Tibial artery (tissue), 4 donors: ENCODE measurements at regions not wholly inside any gene's neighbourhood (a gene's known extent, or its start where the extent isn't known, plus 50 kb on each side); places are given as distances from the start of the nearest gene placed in this dataset.

Experiments
- DNase-seq, 2 donors: peaks; one replicate each; pipeline ENCODE4 v3.0.0-alpha.2; 2019
- H3K27ac ChIP-seq, 2 donors: fragments of 200-600 bp; sonication (generic) in 1 of 2; 1 replicate in 1 of 2; 2 replicates in 1 of 2; pipeline ENCODE4 v1.5.1; 2018 to 2019; ENCODE audit warnings: mild to moderate bottlenecking in 1 of 2
- H3K27me3 ChIP-seq, 2 donors: fragments of 200-600 bp; sonication (generic) in 1 of 2; one replicate each; pipeline versions ENCODE4 v1.5.1 to v1.6.0; 2016 to 2019
- H3K36me3 ChIP-seq, 3 donors: fragments of 200-600 bp; sonication (generic) in 2 of 3; one replicate each; pipeline ENCODE4 v1.5.1; 2016 to 2019; ENCODE audit warnings: mild to moderate bottlenecking in 2 of 3
- H3K4me1 ChIP-seq, 4 donors: fragments of 200-600 bp; sonication (generic) in 2 of 4; 1 replicate in 3 of 4; 2 replicates in 1 of 4; pipeline ENCODE4 v1.5.1; 2016 to 2019
- H3K4me3 ChIP-seq, 2 donors: fragments of 200-600 bp; sonication (generic) in 1 of 2; 1 replicate in 1 of 2; 2 replicates in 1 of 2; pipeline ENCODE4 v1.5.1; 2018 to 2019; ENCODE audit warnings: mild to moderate bottlenecking in 2 of 2
- H3K9me3 ChIP-seq, 3 donors: fragments of 200-600 bp; sonication (generic) in 1 of 3; one replicate each; pipeline ENCODE4 v1.5.1; 2016 to 2019
- intact Hi-C: fragments of 100-400 bp; cut with DNase I; formaldehyde crosslinking; loops from one replicate; pipeline ENCODE4 v1.15.0; 2023; ENCODE audit warnings: low total_unique reads
- TF ChIP-seq, protein P1 (sequence below), 2 experiments: fragments of 200-600 bp in 1 of 2; fragments of 450-650 bp in 1 of 2; IDR thresholded peaks; one replicate each; pipeline ENCODE4 v1.5.1; 2017 to 2019; ENCODE audit warnings: antibody characterized with exemption in 2 of 2, mild to moderate bottlenecking in 1 of 2, moderate library complexity in 1 of 2

DNA sequence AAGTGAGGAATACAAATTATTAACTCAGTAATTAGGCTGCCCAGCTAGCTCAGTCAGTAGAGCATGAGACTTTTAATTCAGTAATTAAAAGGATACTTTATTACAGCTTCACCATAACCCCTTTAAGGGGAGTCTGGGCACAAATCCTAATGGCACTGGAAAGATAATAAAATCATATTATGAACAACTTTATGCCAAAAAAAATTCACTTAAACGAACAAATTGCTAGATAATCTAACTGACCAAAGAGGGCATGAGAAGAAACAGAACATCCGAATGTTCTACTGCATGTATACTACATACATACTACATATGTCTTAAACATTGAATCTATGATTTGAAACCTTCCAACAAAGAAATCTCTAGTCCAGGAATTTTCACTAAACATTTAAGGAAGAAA is 159.5 kb downstream of the CYP26B1 start:
- TF ChIP-seq, protein P1, sequence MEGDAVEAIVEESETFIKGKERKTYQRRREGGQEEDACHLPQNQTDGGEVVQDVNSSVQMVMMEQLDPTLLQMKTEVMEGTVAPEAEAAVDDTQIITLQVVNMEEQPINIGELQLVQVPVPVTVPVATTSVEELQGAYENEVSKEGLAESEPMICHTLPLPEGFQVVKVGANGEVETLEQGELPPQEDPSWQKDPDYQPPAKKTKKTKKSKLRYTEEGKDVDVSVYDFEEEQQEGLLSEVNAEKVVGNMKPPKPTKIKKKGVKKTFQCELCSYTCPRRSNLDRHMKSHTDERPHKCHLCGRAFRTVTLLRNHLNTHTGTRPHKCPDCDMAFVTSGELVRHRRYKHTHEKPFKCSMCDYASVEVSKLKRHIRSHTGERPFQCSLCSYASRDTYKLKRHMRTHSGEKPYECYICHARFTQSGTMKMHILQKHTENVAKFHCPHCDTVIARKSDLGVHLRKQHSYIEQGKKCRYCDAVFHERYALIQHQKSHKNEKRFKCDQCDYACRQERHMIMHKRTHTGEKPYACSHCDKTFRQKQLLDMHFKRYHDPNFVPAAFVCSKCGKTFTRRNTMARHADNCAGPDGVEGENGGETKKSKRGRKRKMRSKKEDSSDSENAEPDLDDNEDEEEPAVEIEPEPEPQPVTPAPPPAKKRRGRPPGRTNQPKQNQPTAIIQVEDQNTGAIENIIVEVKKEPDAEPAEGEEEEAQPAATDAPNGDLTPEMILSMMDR (IDR thresholded peaks at IDR 0.05): no peak
- H3K9me3 ChIP-seq: no peaks in the 10 kb centered on the region
- no peaks in the 10 kb centered on the region for H3K36me3 ChIP-seq
- intact Hi-C loops: no loop called here
- H3K4me3 ChIP-seq: no peak overlapping the region
- peaks cover 0 to 4% of the 10 kb centered on the region in 2 donors for H3K27me3 ChIP-seq
- H3K27ac ChIP-seq: no peak overlapping the region
- DNase-seq: no peak
- H3K4me1 ChIP-seq: no peaks in the 10 kb centered on the region

DNA sequence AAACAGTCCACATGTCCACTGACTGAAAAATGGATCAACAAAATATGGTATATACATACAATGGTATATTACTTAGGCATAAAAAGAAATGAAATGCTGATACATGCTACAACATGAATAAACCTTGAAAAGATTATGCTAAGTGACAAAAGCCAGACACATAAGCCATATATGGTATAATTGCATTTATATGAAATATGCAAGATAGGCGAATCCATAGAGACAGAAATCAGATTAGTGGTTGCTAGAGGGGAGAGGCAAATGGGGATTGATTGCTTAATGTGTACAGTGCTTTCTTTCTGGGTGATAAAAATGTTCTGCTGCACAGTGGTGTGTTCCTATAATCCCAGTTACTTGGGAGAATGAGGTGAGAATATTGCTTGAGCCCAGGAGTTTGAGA is 171.0 kb downstream of the CYP26B1 start:
- intact Hi-C loops: no loop called here
- Histone ChIP-seq H3K27me3 (peaks cover 0 to 4% of the 10 kb centered on the region in 2 donors), H3K4me1 (no peaks in the 10 kb centered on the region), H3K4me3 (no peak overlapping the region), H3K36me3 (no peaks in the 10 kb centered on the region), H3K27ac (no peak overlapping the region), H3K9me3 (peaks cover 0 to 8% (median 5%) of the 10 kb centered on the region in 3 donors)
- TF ChIP-seq, protein P1 (IDR thresholded peaks at IDR 0.05): no peak
- no peak for DNase-seq

DNA sequence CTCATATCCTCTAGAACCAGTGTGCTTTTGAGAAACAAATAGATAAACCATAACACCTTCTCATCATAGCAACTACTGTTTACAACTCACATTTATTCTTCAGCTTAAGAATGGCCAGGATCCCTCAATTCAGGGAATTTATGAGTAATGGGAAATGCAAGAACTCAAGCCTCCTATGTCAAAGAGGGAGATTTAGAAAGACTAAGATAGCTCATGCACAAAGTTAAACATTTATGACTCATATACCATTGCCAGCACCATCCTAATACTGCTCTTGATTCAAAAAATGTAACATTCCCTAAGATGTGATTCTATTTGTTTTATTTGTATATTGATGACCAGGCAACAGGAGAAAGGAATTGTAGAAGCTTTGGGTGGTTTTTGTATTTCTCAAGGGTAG is 172.8 kb downstream of the CYP26B1 start:
- no peak for DNase-seq
- TF ChIP-seq, protein P1 (IDR thresholded peaks at IDR 0.05): no peak
- H3K4me3 ChIP-seq: no peak overlapping the region
- H3K27me3 ChIP-seq: peaks cover 0 to 6% of the 10 kb centered on the region in 2 donors
- H3K4me1 ChIP-seq: no peaks in the 10 kb centered on the region
- intact Hi-C loops: no loop called here
- peaks cover 0 to 8% (median 5%) of the 10 kb centered on the region in 3 donors for H3K9me3 ChIP-seq
- H3K27ac ChIP-seq: no peak overlapping the region
- H3K36me3 ChIP-seq: no peaks in the 10 kb centered on the region

DNA sequence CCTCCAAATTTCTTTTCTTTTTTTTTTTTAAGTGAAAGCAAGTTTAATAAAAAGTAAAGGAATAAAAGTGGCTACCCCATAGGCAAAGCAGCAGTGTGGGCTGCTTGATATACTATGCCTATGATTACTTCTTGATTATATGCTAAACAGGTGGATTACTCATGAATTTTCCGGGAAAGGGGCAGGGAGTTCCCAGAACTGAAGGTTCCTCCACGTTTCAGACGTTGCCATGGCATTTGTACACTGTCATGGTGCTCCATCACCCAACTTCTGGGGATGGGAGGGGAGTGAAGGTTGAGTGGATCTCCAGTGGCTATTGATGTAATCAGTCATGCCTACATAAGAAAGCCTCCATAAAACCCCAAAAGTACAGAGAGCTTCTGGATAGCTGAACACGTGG is 176.2 kb downstream of the CYP26B1 start:
- H3K27me3 ChIP-seq: peaks cover 0 to 6% of the 10 kb centered on the region in 2 donors
- H3K4me1 ChIP-seq: no peaks in the 10 kb centered on the region
- intact Hi-C loops: no loop called here
- H3K36me3 ChIP-seq: no peaks in the 10 kb centered on the region
- H3K27ac ChIP-seq: no peak overlapping the region
- TF ChIP-seq, protein P1 (IDR thresholded peaks at IDR 0.05): no peak
- H3K4me3 ChIP-seq: no peak overlapping the region
- no peaks in the 10 kb centered on the region for H3K9me3 ChIP-seq
- DNase-seq: no peak

DNA sequence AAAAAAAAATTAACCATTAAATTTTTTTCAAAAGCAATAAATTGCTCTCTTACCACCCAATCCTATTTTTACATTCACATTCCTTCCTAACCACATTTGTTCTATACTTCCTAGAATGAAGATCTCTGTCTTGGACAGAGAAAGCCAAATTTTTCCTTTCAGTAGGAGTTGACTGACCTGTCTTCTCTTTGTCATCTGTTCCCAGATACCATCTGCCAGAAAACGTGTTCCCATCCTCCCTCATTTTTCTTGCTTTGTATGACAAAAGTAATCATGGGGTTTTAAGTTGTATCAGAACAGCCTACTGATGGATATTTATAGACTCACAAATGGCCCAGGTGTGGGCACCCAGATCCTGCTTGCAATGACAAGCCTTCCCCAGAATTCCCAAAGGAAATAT is 182.1 kb downstream of the CYP26B1 start:
- H3K27me3 ChIP-seq: peaks cover 0 to 4% of the 10 kb centered on the region in 2 donors
- TF ChIP-seq, protein P1 (IDR thresholded peaks at IDR 0.05): no peak
- H3K27ac ChIP-seq: no peak overlapping the region
- DNase-seq: no peak
- H3K4me3 ChIP-seq: no peak overlapping the region
- no peaks in the 10 kb centered on the region for H3K9me3 ChIP-seq
- H3K36me3 ChIP-seq: no peaks in the 10 kb centered on the region
- intact Hi-C loops: loop anchor here (5.0 kb wide), 1 partner anchor 1478 kb away; no protein-coding TSS in a partner anchor
- no peaks in the 10 kb centered on the region for H3K4me1 ChIP-seq
